SK-N-SH (cell line): ENCODE measurements at regions not wholly inside any gene's neighbourhood (a gene's known extent, or its start where the extent isn't known, plus 50 kb on each side); places are given as distances from the start of the nearest gene placed in this dataset.

Experiments
- CTCF ChIA-PET: fragments of 300-600, 350-600 bp; formaldehyde crosslinking; extraction: SDS; loops from one replicate; lab custom pipeline; 2021; lab: Yijun Ruan, JAX
- POLR2A ChIA-PET: fragments of 350-600 bp; sonication (Branson Sonifier 250); formaldehyde crosslinking; extraction: SDS; loops from one replicate; lab custom pipeline; 2020; ENCODE audit warnings: antibody characterized with exemption, inconsistent platforms; lab: Yijun Ruan, JAX
- DNase-seq: peaks from one replicate; pipeline ENCODE4 v3.0.0; 2012
- H2AFZ ChIP-seq: fragments of 200-600 bp; sonication (generic); 2 replicates; pipeline ENCODE4 v1.8.1; 2016; ENCODE audit warnings: antibody characterized with exemption, mild to moderate bottlenecking, low read depth
- H3F3A ChIP-seq: fragments of 200-600 bp; sonication (generic); replicated peaks from 2 replicates; pipeline ENCODE3; 2016; ENCODE audit warnings: antibody characterized with exemption, mild to moderate bottlenecking; ENCODE audit not compliant: insufficient read depth
- H3K27ac ChIP-seq, 2 experiments: fragments of 200-500 bp in 1 of 2; fragments of 200-600 bp in 1 of 2; sonication (Bioruptor generic) in 1 of 2; sonication (generic), shearing (Covaris generic) in 1 of 2; 2 replicates each; pipeline versions ENCODE4 v1.5.1 to v1.6.1; 2014 to 2016; ENCODE audit warnings: low read depth in 2 of 2, inconsistent platforms in 1 of 2, low read length in 1 of 2, mild to moderate bottlenecking in 1 of 2, mixed read lengths in 1 of 2
- H3K27me3 ChIP-seq: fragments of 200-600 bp; sonication (generic), shearing (Covaris generic); 2 replicates; pipeline ENCODE4 v1.6.1; 2016; ENCODE audit warnings: mixed run types; ENCODE audit not compliant: insufficient read depth
- H3K36me3 ChIP-seq, 2 experiments: fragments of 200-500 bp in 1 of 2; fragments of 200-600 bp in 1 of 2; sonication (Bioruptor generic) in 1 of 2; sonication (generic) in 1 of 2; replicated peaks in 1 of 2; 2 replicates each; pipeline versions ENCODE3 to v1.5.1; 2014 to 2016; ENCODE audit warnings: low read length in 1 of 2, mild to moderate bottlenecking in 1 of 2; ENCODE audit not compliant: insufficient read depth in 2 of 2, control insufficient read depth in 1 of 2
- H3K4me1 ChIP-seq, 2 experiments: fragments of 200-500 bp in 1 of 2; fragments of 200-600 bp in 1 of 2; sonication (Bioruptor generic) in 1 of 2; sonication (generic), shearing (Covaris generic) in 1 of 2; 2 replicates each; pipeline versions ENCODE4 v1.5.1 to v1.6.1; 2014 to 2016; ENCODE audit warnings: low read depth in 1 of 2, low read length in 1 of 2, mixed run types in 1 of 2; ENCODE audit not compliant: insufficient read depth in 2 of 2, control insufficient read depth in 1 of 2
- H3K4me2 ChIP-seq: fragments of 200-600 bp; sonication (generic), shearing (Covaris generic); 2 replicates; pipeline ENCODE4 v1.6.1; 2017; ENCODE audit warnings: mixed run types
- H3K4me3 ChIP-seq, 2 experiments: fragments of 200-500 bp in 1 of 2; fragments of 200-600 bp in 1 of 2; sonication (Bioruptor generic) in 1 of 2; sonication (generic), shearing (Covaris generic) in 1 of 2; 2 replicates each; pipeline versions ENCODE4 v1.5.1 to v1.8.1; 2014 to 2016; ENCODE audit warnings: low read depth in 2 of 2, inconsistent platforms in 1 of 2, low read length in 1 of 2, mild to moderate bottlenecking in 1 of 2, mixed read lengths in 1 of 2, moderate library complexity in 1 of 2
- H3K79me2 ChIP-seq: fragments of 200-600 bp; sonication (generic); 2 replicates; pipeline ENCODE4 v1.8.1; 2017; ENCODE audit warnings: mild to moderate bottlenecking; ENCODE audit not compliant: insufficient read depth
- H3K9ac ChIP-seq: fragments of 200-600 bp; sonication (generic); 2 replicates; pipeline ENCODE4 v1.6.1; 2017; ENCODE audit warnings: mixed run types
- H3K9me2 ChIP-seq: fragments of 200-600 bp; sonication (generic); 2 replicates; pipeline ENCODE4 v1.6.1; 2017; ENCODE audit warnings: mixed run types
- H3K9me3 ChIP-seq: fragments of 200-600 bp; sonication (generic); 2 replicates; pipeline ENCODE4 v1.6.1; 2017; ENCODE audit warnings: mixed run types, mild to moderate bottlenecking, moderate library complexity
- H4K20me1 ChIP-seq: fragments of 200-600 bp; sonication (generic); 2 replicates; pipeline ENCODE4 v1.6.1; 2017; ENCODE audit warnings: mild to moderate bottlenecking, mixed run types; ENCODE audit not compliant: insufficient read depth
- CHD2 ChIP-seq: fragments of 150-350 bp; IDR thresholded peaks from 2 replicates; pipeline ENCODE4 v1.6.1; 2018; ENCODE audit warnings: low read length; ENCODE audit not compliant: partially characterized antibody
- ELF1 ChIP-seq: IDR thresholded peaks from 2 replicates; pipeline ENCODE4 v1.4.0; 2012
- EP300 ChIP-seq, 2 experiments: IDR thresholded peaks; 2 replicates each; pipeline versions ENCODE4 v1.4.0 to v1.6.1; 2012; ENCODE audit warnings: borderline replicate concordance in 1 of 2, low read depth in 1 of 2, low read length in 1 of 2
- EZH2phosphoT487 ChIP-seq: fragments of 200-600 bp; sonication (generic); IDR thresholded peaks from 2 replicates; pipeline ENCODE4 v1.6.1; 2017; ENCODE audit warnings: low read depth, mixed run types, mild to moderate bottlenecking, antibody characterized with exemption, moderate library complexity, borderline replicate concordance
- FOSL2 ChIP-seq: IDR thresholded peaks from 2 replicates; pipeline ENCODE4 v1.4.0; 2012; ENCODE audit warnings: low read depth, mild to moderate bottlenecking, moderate library complexity, borderline replicate concordance
- GATA2 ChIP-seq: sonication (generic); formaldehyde crosslinking; IDR thresholded peaks from 2 replicates; pipeline ENCODE4 v1.5.0; 2020; ENCODE audit warnings: mild to moderate bottlenecking, missing genetic modification reagents
- JUND ChIP-seq: IDR thresholded peaks from 2 replicates; pipeline ENCODE4 v1.4.0; 2012
- MEF2A ChIP-seq: IDR thresholded peaks from 2 replicates; pipeline ENCODE4 v1.4.0; 2012; ENCODE audit warnings: low read depth, borderline replicate concordance
- NFIC ChIP-seq: IDR thresholded peaks from 2 replicates; pipeline ENCODE4 v1.4.0; 2012; ENCODE audit warnings: borderline replicate concordance
- NRF1 ChIP-seq: IDR thresholded peaks from 2 replicates; pipeline ENCODE4 v1.6.1; 2012; ENCODE audit warnings: low read depth, mild to moderate bottlenecking, low read length
- RCOR1 ChIP-seq: fragments of 150-350 bp; IDR thresholded peaks from 2 replicates; pipeline ENCODE4 v1.6.1; 2017; ENCODE audit warnings: antibody characterized with exemption, low read length
- RFX5 ChIP-seq: IDR thresholded peaks from 2 replicates; pipeline ENCODE4 v1.6.1; 2012; ENCODE audit warnings: mild to moderate bottlenecking, improper control_type of control experiment, low read length
- SIN3A ChIP-seq: IDR thresholded peaks from 2 replicates; pipeline ENCODE4 v1.6.1; 2012; ENCODE audit warnings: low read depth, mild to moderate bottlenecking, low read length, moderate library complexity, borderline replicate concordance
- SMC3 ChIP-seq: IDR thresholded peaks from 2 replicates; pipeline ENCODE4 v1.6.1; 2012; ENCODE audit warnings: low read depth, low read length, improper control_type of control experiment
- TAF1 ChIP-seq: IDR thresholded peaks from 2 replicates; pipeline ENCODE4 v1.6.1; 2012; ENCODE audit warnings: low read depth, mild to moderate bottlenecking, low read length, moderate library complexity, borderline replicate concordance
- TCF12 ChIP-seq: IDR thresholded peaks from 2 replicates; pipeline ENCODE4 v1.4.0; 2012
- WGBS: methylation state at CpG from one replicate; pipeline ENCODE4 v1.1.6; 2017; ENCODE audit warnings: low lambda C conversion rate; 5-methylcytosine and 5-hydroxymethylcytosine counted together
- TF ChIP-seq, protein P1 (sequence below): IDR thresholded peaks from 2 replicates; pipeline ENCODE4 v1.6.1; 2012; ENCODE audit warnings: mild to moderate bottlenecking, low read depth, low read length, moderate library complexity
- TF ChIP-seq, protein P2 (sequence below): IDR thresholded peaks from 2 replicates; pipeline ENCODE4 v1.4.0; 2012; ENCODE audit warnings: low read depth, borderline replicate concordance
- TF ChIP-seq, protein P3 (sequence below): fragments of 150-350 bp; IDR thresholded peaks from 2 replicates; pipeline ENCODE4 v1.6.1; 2016; ENCODE audit warnings: mild to moderate bottlenecking, low read depth, low read length
- TF ChIP-seq, protein P4 (sequence below): IDR thresholded peaks from 2 replicates; pipeline ENCODE4; 2012
- TF ChIP-seq, protein P5 (sequence below): fragments of 200-600 bp; sonication (generic); IDR thresholded peaks from 2 replicates; pipeline ENCODE4 v1.6.1; 2017; ENCODE audit warnings: antibody characterized with exemption, mild to moderate bottlenecking, moderate library complexity

DNA sequence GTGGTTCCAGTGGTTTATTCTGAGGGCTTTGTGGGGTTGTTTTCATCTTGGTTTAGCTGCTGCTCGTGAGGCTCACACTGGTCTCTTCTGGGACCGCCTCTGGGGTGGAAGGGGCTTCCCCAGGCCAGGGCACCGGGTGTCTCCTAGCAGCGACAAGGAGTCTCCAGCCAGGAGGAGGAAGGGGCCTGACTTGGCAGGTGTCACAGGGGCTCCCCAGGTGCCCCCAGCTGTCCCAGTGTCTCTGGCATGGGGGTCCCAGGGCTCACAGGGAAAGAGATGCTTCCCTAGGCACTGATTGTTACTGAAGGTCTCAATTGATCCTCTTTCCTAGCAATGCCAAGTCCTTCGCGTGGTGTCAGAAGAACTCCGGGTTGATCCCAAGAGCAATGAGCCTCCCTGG is 241.1 kb upstream of the IRX4 start:
- no peak overlapping the region for H3K27ac ChIP-seq
- DNase-seq, result no peak
- 11% methylated on average over 7 of the region's 7 CpGs for WGBS

DNA sequence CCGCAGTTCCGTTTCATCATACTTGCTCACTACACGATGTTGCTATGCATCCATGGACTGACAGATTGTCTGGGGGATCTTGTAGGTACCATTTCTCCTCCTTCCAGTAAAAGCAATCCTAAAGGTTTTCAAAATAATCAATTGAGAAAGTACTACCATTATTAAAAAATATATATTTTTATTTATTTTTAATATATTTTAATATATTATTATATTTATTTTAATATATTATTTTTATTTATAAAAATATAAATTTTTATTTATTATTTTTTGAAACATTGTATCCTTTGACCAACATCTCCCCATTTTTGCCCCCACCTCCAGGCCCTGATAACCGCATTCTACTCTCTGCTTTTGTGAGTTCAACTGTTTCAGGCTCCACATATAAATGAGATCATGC is 237.6 kb upstream of the IRX4 start:
- Histone ChIP-seq H3K27ac (no peak overlapping the region), H3K9me3 (no peaks in the 10 kb centered on the region), H3K9me2 (no peaks in the 10 kb centered on the region), H4K20me1 (no peaks in the 10 kb centered on the region), H3F3A (no peaks in the 10 kb centered on the region), H3K79me2 (no peaks in the 10 kb centered on the region), H3K27me3 (peaks cover 21% of the 10 kb centered on the region; the same call in 1 of the 2 replicates), H3K4me3 (no peak overlapping the region), H3K4me1 (no peaks in the 10 kb centered on the region), H3K9ac (no peak overlapping the region), H3K4me2 (no peak overlapping the region), H3K36me3 (no peaks in the 10 kb centered on the region), H2AFZ (no peak overlapping the region)
- WGBS, result 13% methylated on average over 4 of the region's 4 CpGs
- ChIA-PET POLR2A (no interaction called here), CTCF (no interaction called here)
- no peak for DNase-seq
- TF ChIP-seq EZH2phosphoT487 (no peak), TAF1 (no peak), RCOR1 (no peak), ELF1 (no peak), FOSL2 (no peak), GATA2 (CRISPR knock-in tag) (no peak), CHD2 (no peak), TCF12 (no peak), JUND (no peak), RFX5 (no peak), NRF1 (no peak)
- TF ChIP-seq, protein P1, sequence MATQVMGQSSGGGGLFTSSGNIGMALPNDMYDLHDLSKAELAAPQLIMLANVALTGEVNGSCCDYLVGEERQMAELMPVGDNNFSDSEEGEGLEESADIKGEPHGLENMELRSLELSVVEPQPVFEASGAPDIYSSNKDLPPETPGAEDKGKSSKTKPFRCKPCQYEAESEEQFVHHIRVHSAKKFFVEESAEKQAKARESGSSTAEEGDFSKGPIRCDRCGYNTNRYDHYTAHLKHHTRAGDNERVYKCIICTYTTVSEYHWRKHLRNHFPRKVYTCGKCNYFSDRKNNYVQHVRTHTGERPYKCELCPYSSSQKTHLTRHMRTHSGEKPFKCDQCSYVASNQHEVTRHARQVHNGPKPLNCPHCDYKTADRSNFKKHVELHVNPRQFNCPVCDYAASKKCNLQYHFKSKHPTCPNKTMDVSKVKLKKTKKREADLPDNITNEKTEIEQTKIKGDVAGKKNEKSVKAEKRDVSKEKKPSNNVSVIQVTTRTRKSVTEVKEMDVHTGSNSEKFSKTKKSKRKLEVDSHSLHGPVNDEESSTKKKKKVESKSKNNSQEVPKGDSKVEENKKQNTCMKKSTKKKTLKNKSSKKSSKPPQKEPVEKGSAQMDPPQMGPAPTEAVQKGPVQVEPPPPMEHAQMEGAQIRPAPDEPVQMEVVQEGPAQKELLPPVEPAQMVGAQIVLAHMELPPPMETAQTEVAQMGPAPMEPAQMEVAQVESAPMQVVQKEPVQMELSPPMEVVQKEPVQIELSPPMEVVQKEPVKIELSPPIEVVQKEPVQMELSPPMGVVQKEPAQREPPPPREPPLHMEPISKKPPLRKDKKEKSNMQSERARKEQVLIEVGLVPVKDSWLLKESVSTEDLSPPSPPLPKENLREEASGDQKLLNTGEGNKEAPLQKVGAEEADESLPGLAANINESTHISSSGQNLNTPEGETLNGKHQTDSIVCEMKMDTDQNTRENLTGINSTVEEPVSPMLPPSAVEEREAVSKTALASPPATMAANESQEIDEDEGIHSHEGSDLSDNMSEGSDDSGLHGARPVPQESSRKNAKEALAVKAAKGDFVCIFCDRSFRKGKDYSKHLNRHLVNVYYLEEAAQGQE, result no peak
- TF ChIP-seq, protein P2, sequence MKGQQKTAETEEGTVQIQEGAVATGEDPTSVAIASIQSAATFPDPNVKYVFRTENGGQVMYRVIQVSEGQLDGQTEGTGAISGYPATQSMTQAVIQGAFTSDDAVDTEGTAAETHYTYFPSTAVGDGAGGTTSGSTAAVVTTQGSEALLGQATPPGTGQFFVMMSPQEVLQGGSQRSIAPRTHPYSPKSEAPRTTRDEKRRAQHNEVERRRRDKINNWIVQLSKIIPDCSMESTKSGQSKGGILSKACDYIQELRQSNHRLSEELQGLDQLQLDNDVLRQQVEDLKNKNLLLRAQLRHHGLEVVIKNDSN, result no peak
- TF ChIP-seq, protein P3, sequence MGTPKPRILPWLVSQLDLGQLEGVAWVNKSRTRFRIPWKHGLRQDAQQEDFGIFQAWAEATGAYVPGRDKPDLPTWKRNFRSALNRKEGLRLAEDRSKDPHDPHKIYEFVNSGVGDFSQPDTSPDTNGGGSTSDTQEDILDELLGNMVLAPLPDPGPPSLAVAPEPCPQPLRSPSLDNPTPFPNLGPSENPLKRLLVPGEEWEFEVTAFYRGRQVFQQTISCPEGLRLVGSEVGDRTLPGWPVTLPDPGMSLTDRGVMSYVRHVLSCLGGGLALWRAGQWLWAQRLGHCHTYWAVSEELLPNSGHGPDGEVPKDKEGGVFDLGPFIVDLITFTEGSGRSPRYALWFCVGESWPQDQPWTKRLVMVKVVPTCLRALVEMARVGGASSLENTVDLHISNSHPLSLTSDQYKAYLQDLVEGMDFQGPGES, result no peak

More for the DNA sequence above, 241.1 kb upstream of the IRX4 start:
- no peaks in the 10 kb centered on the region for H3K9me2 ChIP-seq
- no peak overlapping the region for H3K9ac ChIP-seq
- H3K27me3 ChIP-seq, result peaks cover 30% of the 10 kb centered on the region
- H3K4me1 ChIP-seq, result no peaks in the 10 kb centered on the region
- no peaks in the 10 kb centered on the region for H4K20me1 ChIP-seq
- no peak for TF ChIP-seq EZH2phosphoT487
- TF ChIP-seq SIN3A, result no peak
- TF ChIP-seq, protein P4, sequence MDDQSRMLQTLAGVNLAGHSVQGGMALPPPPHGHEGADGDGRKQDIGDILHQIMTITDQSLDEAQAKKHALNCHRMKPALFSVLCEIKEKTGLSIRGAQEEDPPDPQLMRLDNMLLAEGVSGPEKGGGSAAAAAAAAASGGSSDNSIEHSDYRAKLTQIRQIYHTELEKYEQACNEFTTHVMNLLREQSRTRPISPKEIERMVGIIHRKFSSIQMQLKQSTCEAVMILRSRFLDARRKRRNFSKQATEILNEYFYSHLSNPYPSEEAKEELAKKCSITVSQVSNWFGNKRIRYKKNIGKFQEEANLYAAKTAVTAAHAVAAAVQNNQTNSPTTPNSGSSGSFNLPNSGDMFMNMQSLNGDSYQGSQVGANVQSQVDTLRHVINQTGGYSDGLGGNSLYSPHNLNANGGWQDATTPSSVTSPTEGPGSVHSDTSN, result no peak
- TF ChIP-seq MEF2A, result no peak
- TF ChIP-seq NRF1, result no peak
- TF ChIP-seq, protein P5, sequence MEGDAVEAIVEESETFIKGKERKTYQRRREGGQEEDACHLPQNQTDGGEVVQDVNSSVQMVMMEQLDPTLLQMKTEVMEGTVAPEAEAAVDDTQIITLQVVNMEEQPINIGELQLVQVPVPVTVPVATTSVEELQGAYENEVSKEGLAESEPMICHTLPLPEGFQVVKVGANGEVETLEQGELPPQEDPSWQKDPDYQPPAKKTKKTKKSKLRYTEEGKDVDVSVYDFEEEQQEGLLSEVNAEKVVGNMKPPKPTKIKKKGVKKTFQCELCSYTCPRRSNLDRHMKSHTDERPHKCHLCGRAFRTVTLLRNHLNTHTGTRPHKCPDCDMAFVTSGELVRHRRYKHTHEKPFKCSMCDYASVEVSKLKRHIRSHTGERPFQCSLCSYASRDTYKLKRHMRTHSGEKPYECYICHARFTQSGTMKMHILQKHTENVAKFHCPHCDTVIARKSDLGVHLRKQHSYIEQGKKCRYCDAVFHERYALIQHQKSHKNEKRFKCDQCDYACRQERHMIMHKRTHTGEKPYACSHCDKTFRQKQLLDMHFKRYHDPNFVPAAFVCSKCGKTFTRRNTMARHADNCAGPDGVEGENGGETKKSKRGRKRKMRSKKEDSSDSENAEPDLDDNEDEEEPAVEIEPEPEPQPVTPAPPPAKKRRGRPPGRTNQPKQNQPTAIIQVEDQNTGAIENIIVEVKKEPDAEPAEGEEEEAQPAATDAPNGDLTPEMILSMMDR, result no peak
- no peak for TF ChIP-seq SMC3
- no peak for TF ChIP-seq EP300 (IDR thresholded peaks at IDR 0.05; ENCODE audit: borderline replicate concordance in 1 of 2, low read depth in 1 of 2, low read length in 1 of 2)
- TF ChIP-seq NFIC, result no peak
- no peak overlapping the region for H2AFZ ChIP-seq
- H3K4me2 ChIP-seq, result no peak overlapping the region
- no peaks in the 10 kb centered on the region for H3K79me2 ChIP-seq
- H3K9me3 ChIP-seq, result no peaks in the 10 kb centered on the region
- ChIA-PET POLR2A (no interaction called here), CTCF (no interaction called here)
- H3K36me3 ChIP-seq, result no peaks in the 10 kb centered on the region
- no peaks in the 10 kb centered on the region for H3F3A ChIP-seq
- no peak overlapping the region for H3K4me3 ChIP-seq
